H1 (cell line): ENCODE measurements at regions not wholly inside any gene's neighbourhood (a gene's known extent, or its start where the extent isn't known, plus 50 kb on each side); places are given as distances from the start of the nearest gene placed in this dataset.

Experiments
- CTCF ChIA-PET: fragments of 300-600 bp; sonication (Branson Sonifier 250); formaldehyde crosslinking; loops from one replicate; lab custom pipeline; 2021; ENCODE audit not compliant: partially characterized antibody; lab: Charles Lee
- POLR2A ChIA-PET: fragments of 300-600 bp; sonication (Branson Sonifier 250); formaldehyde crosslinking; loops from one replicate; lab custom pipeline; 2021; ENCODE audit warnings: inconsistent platforms; ENCODE audit not compliant: partially characterized antibody; lab: Charles Lee
- DNase-seq, 2 experiments: peaks; one replicate each; pipeline versions ENCODE4 v3.0.0 to v3.0.0-alpha.2; 2010 to 2022; ENCODE audit warnings: low spot score in 2 of 2, low read depth in 1 of 2, mixed read lengths in 1 of 2
- FAIRE-seq: peaks from 2 replicates; lab custom pipeline; 2011; peaks lifted over from hg19 to GRCh38; lab: Jason Lieb, UNC
- H2AFZ ChIP-seq: 2 replicates; pipeline ENCODE4 v1.8.1; 2012; ENCODE audit warnings: low read length, inconsistent platforms
- H2AK5ac ChIP-seq: 2 replicates; pipeline ENCODE4 v1.6.1; 2013; ENCODE audit warnings: low read depth, low read length
- H2BK120ac ChIP-seq: replicated peaks from 2 replicates; pipeline ENCODE3; 2013; ENCODE audit warnings: low read depth, low read length, inconsistent platforms
- H2BK12ac ChIP-seq: 2 replicates; pipeline ENCODE4 v1.6.1; 2013; ENCODE audit warnings: low read depth, low read length
- H2BK15ac ChIP-seq: 2 replicates; pipeline ENCODE4 v1.6.1; 2013; ENCODE audit warnings: low read length
- H2BK20ac ChIP-seq: 2 replicates; pipeline ENCODE4 v1.6.1; 2013; ENCODE audit warnings: low read length
- H2BK5ac ChIP-seq: 2 replicates; pipeline ENCODE4 v1.6.1; 2013; ENCODE audit warnings: low read depth, low read length
- H3K14ac ChIP-seq: 2 replicates; pipeline ENCODE4 v1.6.1; 2013; ENCODE audit warnings: inconsistent platforms; ENCODE audit not compliant: insufficient read length
- H3K18ac ChIP-seq: 2 replicates; pipeline ENCODE4 v1.6.1; 2013; ENCODE audit warnings: low read length; ENCODE audit errors: extremely low read depth
- H3K23ac ChIP-seq: 2 replicates; pipeline ENCODE4 v1.6.1; 2013; ENCODE audit warnings: inconsistent platforms; ENCODE audit not compliant: insufficient read length
- H3K23me2 ChIP-seq: 2 replicates; pipeline ENCODE4 v1.6.1; 2013; ENCODE audit warnings: low read depth, low read length
- H3K27ac ChIP-seq: 2 replicates; pipeline ENCODE4 v1.6.1; 2011; ENCODE audit warnings: low read depth, low read length, inconsistent platforms
- H3K27me3 ChIP-seq, 4 experiments: replicated peaks in 1 of 4; 1 replicate in 1 of 4; 2 replicates in 3 of 4; pipeline versions ENCODE4 v1.6.1 to v1.8.1; 2011 to 2013; ENCODE audit warnings: low read length in 3 of 4, mild to moderate bottlenecking in 3 of 4, inconsistent platforms in 2 of 4, mixed read lengths in 2 of 4, moderate library complexity in 1 of 4; ENCODE audit not compliant: control insufficient read depth in 3 of 4, insufficient read depth in 3 of 4; ENCODE audit errors: extremely low read depth in 1 of 4
- H3K36me3 ChIP-seq, 4 experiments: 2 replicates each; pipeline versions ENCODE4 v1.6.1 to v1.8.1; 2011 to 2013; ENCODE audit warnings: mild to moderate bottlenecking in 4 of 4, low read length in 3 of 4, moderate library complexity in 2 of 4, control low read depth in 1 of 4, inconsistent platforms in 1 of 4; ENCODE audit not compliant: insufficient read depth in 4 of 4, control insufficient read depth in 2 of 4
- H3K4ac ChIP-seq: replicated peaks from 2 replicates; pipeline ENCODE3; 2013; ENCODE audit warnings: low read length, low read depth, mixed read lengths, inconsistent platforms; ENCODE audit not compliant: insufficient read length
- H3K4me1 ChIP-seq, 4 experiments: replicated peaks in 1 of 4; 1 replicate in 1 of 4; 2 replicates in 3 of 4; pipeline versions ENCODE4 v1.6.1 to v1.8.1; 2011 to 2013; ENCODE audit warnings: low read length in 3 of 4, inconsistent platforms in 2 of 4, mixed read lengths in 1 of 4; ENCODE audit not compliant: insufficient read depth in 4 of 4, control insufficient read depth in 3 of 4
- H3K4me2 ChIP-seq, 2 experiments: 2 replicates each; pipeline versions ENCODE4 v1.6.1 to v1.8.1; 2011 to 2013; ENCODE audit warnings: low read depth in 2 of 2, low read length in 2 of 2, control low read depth in 1 of 2, inconsistent platforms in 1 of 2, mild to moderate bottlenecking in 1 of 2; ENCODE audit not compliant: insufficient read depth in 1 of 2
- H3K4me3 ChIP-seq, 4 experiments: fragments of 200-600, 300-600 bp in 1 of 4; sonication (generic), shearing (Covaris generic), sonication (Bioruptor Twin) in 1 of 4; 2 replicates each; pipeline versions ENCODE4 v1.5.1 to v1.8.1; 2011 to 2016; ENCODE audit warnings: low read length in 4 of 4, low read depth in 3 of 4, control low read depth in 2 of 4, inconsistent platforms in 2 of 4, mild to moderate bottlenecking in 2 of 4, mixed read lengths in 1 of 4, moderate library complexity in 1 of 4; ENCODE audit not compliant: insufficient read depth in 2 of 4; ENCODE audit errors: extremely low read depth in 1 of 4
- H3K56ac ChIP-seq: replicated peaks from 2 replicates; pipeline ENCODE3; 2013; ENCODE audit warnings: low read depth, mild to moderate bottlenecking, mixed read lengths, low read length, inconsistent platforms; ENCODE audit not compliant: insufficient read length
- H3K79me1 ChIP-seq: 2 replicates; pipeline ENCODE4 v1.6.1; 2013; ENCODE audit warnings: low read depth, low read length, control low read depth
- H3K79me2 ChIP-seq, 2 experiments: 2 replicates each; pipeline versions ENCODE4 v1.6.1 to v1.8.1; 2012 to 2013; ENCODE audit warnings: low read length in 2 of 2, mild to moderate bottlenecking in 2 of 2, inconsistent platforms in 1 of 2; ENCODE audit not compliant: insufficient read depth in 2 of 2, control insufficient read depth in 1 of 2
- H3K9ac ChIP-seq, 4 experiments: replicated peaks in 1 of 4; 1 replicate in 1 of 4; 2 replicates in 3 of 4; pipeline versions ENCODE4 v1.6.1 to v1.8.1; 2011 to 2013; ENCODE audit warnings: low read depth in 3 of 4, low read length in 3 of 4, control low read depth in 2 of 4, mild to moderate bottlenecking in 2 of 4, moderate library complexity in 2 of 4, inconsistent platforms in 1 of 4; ENCODE audit errors: extremely low read depth in 1 of 4
- H3K9me3 ChIP-seq, 2 experiments: 2 replicates each; pipeline versions ENCODE4 v1.6.1 to v1.8.1; 2012 to 2013; ENCODE audit warnings: mild to moderate bottlenecking in 2 of 2, moderate library complexity in 2 of 2, control low read depth in 1 of 2, inconsistent platforms in 1 of 2, low read depth in 1 of 2, low read length in 1 of 2, mixed read lengths in 1 of 2; ENCODE audit not compliant: insufficient read depth in 2 of 2
- H4K20me1 ChIP-seq, 2 experiments: replicated peaks in 1 of 2; 2 replicates each; pipeline versions ENCODE3 to v1.8.1; 2011 to 2013; ENCODE audit warnings: inconsistent platforms in 2 of 2, low read length in 2 of 2, mild to moderate bottlenecking in 1 of 2; ENCODE audit not compliant: insufficient read depth in 2 of 2, control insufficient read depth in 1 of 2
- H4K5ac ChIP-seq: 2 replicates; pipeline ENCODE4 v1.6.1; 2013; ENCODE audit warnings: low read length, low read depth, mixed read lengths, inconsistent platforms; ENCODE audit not compliant: insufficient read length
- H4K8ac ChIP-seq: 2 replicates; pipeline ENCODE4 v1.8.0; 2013; ENCODE audit warnings: mild to moderate bottlenecking, moderate library complexity, low read length, inconsistent platforms; ENCODE audit not compliant: insufficient read depth; ENCODE audit errors: extremely low read depth
- H4K91ac ChIP-seq: replicated peaks from 2 replicates; pipeline ENCODE3; 2013; ENCODE audit warnings: low read length, mixed read lengths, inconsistent platforms; ENCODE audit not compliant: insufficient read length
- CHD1 ChIP-seq: IDR thresholded peaks from 2 replicates; pipeline ENCODE4 v1.6.1; 2012; ENCODE audit warnings: low read depth, low read length, improper control_type of control experiment
- CTCF ChIP-seq, 3 experiments: IDR thresholded peaks; 1 replicate in 2 of 3; 2 replicates in 1 of 3; pipeline versions ENCODE4 v1.5.1 to v1.6.1; 2011; ENCODE audit warnings: low read length in 3 of 3, mild to moderate bottlenecking in 3 of 3, inconsistent platforms in 2 of 3, low read depth in 1 of 3, moderate library complexity in 1 of 3; ENCODE audit not compliant: insufficient read depth in 1 of 3; ENCODE audit errors: control extremely low read depth in 1 of 3
- EGR1 ChIP-seq: IDR thresholded peaks from 2 replicates; pipeline ENCODE4 v1.6.1; 2011; ENCODE audit warnings: low read depth, low read length, borderline replicate concordance
- HDAC2 ChIP-seq, 2 experiments: fragments of 300-600 bp in 1 of 2; sonication (generic) in 1 of 2; IDR thresholded peaks; 2 replicates each; pipeline ENCODE4 v1.6.1; 2011 to 2012; ENCODE audit warnings: low read depth in 2 of 2, low read length in 2 of 2, mild to moderate bottlenecking in 2 of 2, moderate library complexity in 2 of 2, borderline replicate concordance in 1 of 2, inconsistent platforms in 1 of 2
- HDAC6 ChIP-seq: IDR thresholded peaks from one replicate; pipeline ENCODE4 v1.7.1; 2012; ENCODE audit warnings: low read depth, mild to moderate bottlenecking, inconsistent platforms, low read length, moderate library complexity
- JUN ChIP-seq: IDR thresholded peaks from 2 replicates; pipeline ENCODE4 v1.6.1; 2011; ENCODE audit warnings: low read depth, mild to moderate bottlenecking, improper control_type of control experiment, low read length
- MAFK ChIP-seq: IDR thresholded peaks from 2 replicates; pipeline ENCODE4 v1.6.1; 2012; ENCODE audit warnings: low read depth, mild to moderate bottlenecking, improper control_type of control experiment, low read length
- POLR2A ChIP-seq, 2 experiments: IDR thresholded peaks; 1 replicate in 1 of 2; 2 replicates in 1 of 2; pipeline ENCODE4 v1.6.1; 2011; ENCODE audit warnings: low read depth in 2 of 2, low read length in 2 of 2, mild to moderate bottlenecking in 2 of 2; ENCODE audit errors: control extremely low read depth in 1 of 2
- RBBP5 ChIP-seq: IDR thresholded peaks from 2 replicates; pipeline ENCODE4 v1.7.1; 2012; ENCODE audit warnings: low read depth, mild to moderate bottlenecking, inconsistent platforms, low read length, moderate library complexity, borderline replicate concordance
- RXRA ChIP-seq: IDR thresholded peaks from 2 replicates; pipeline ENCODE4 v1.6.1; 2011; ENCODE audit warnings: low read depth, mild to moderate bottlenecking, low read length, moderate library complexity; ENCODE audit not compliant: insufficient read depth
- SIN3A ChIP-seq, 2 experiments: IDR thresholded peaks in 1 of 2; conservative IDR thresholded peaks in 1 of 2; 2 replicates each; pipeline ENCODE4 v1.6.1; 2011 to 2012; ENCODE audit warnings: low read length in 2 of 2, improper control_type of control experiment in 1 of 2, low read depth in 1 of 2, mild to moderate bottlenecking in 1 of 2
- TEAD4 ChIP-seq: IDR thresholded peaks from 2 replicates; pipeline ENCODE4 v1.6.1; 2012; ENCODE audit warnings: low read depth, low read length, inconsistent platforms, mixed read lengths
- YY1 ChIP-seq: IDR thresholded peaks from 2 replicates; pipeline ENCODE4 v1.6.1; 2011; ENCODE audit warnings: low read depth, mild to moderate bottlenecking, low read length
- WGBS, 2 experiments: shearing (Covaris generic) in 1 of 2; methylation state at CpG; one replicate each; pipeline versions ENCODE4 v1.1.6 to v1.1.7; 2013 to 2015; ENCODE audit warnings: low lambda C conversion rate in 2 of 2, mixed read lengths in 2 of 2, inconsistent platforms in 1 of 2, low coverage in 1 of 2, missing lambda C conversion rate in 1 of 2; ENCODE audit not compliant: insufficient replicate concordance in 2 of 2, insufficient coverage in 1 of 2, insufficient read length in 1 of 2; ENCODE audit errors: extremely low coverage in 1 of 2, missing lambda C conversion rate in 1 of 2; 5-methylcytosine and 5-hydroxymethylcytosine counted together

GRCh38 chr17:52696362-52696761 lies 537.8 kb upstream of the CA10 start:
- Histone ChIP-seq H3K23ac (no peak overlapping the region), H2BK12ac (no peak overlapping the region), H3K9ac (no peak overlapping the region), H4K91ac (no peak overlapping the region), H3K27ac (no peak overlapping the region), H4K20me1 (no peaks in the 10 kb centered on the region), H3K9me3 (no peaks in the 10 kb centered on the region), H3K79me2 (no peaks in the 10 kb centered on the region), H2AFZ (no peak overlapping the region), H2BK120ac (no peak overlapping the region), H3K27me3 (no peaks in the 10 kb centered on the region), H3K4me1 (no peaks in the 10 kb centered on the region), H3K23me2 (no peaks in the 10 kb centered on the region; the same call in 1 of the 2 replicates), H4K5ac (no peak overlapping the region), H3K36me3 (no peaks in the 10 kb centered on the region), H2AK5ac (no peak overlapping the region), H3K4me2 (no peak overlapping the region), H2BK5ac (no peak overlapping the region), H3K79me1 (no peaks in the 10 kb centered on the region), H3K4me3 (no peak overlapping the region), H2BK15ac (no peak overlapping the region), H3K18ac (no peak overlapping the region), H2BK20ac (no peak overlapping the region), H3K56ac (no peak overlapping the region), H3K14ac (no peak overlapping the region), H4K8ac (no peak overlapping the region), H3K4ac (no peak overlapping the region)
- 92% methylated on average over 3 of the region's 3 CpGs; no CpG with 5 or more reads in 1 of the 2 experiments for WGBS, 2 experiments
- DNase-seq, result no peak
- ChIA-PET POLR2A (no interaction called here), CTCF (no interaction called here)
- no peak for FAIRE-seq
- TF ChIP-seq HDAC6 (no peak), YY1 (no peak), POLR2A (IDR thresholded peaks at IDR 0.05; ENCODE audit: control extremely low read depth in 1 of 2, low read depth in 2 of 2, low read length in 2 of 2) (no peak), RBBP5 (no peak), CHD1 (no peak), CTCF (IDR thresholded peaks at IDR 0.05; ENCODE audit: control extremely low read depth in 1 of 3, insufficient read depth in 1 of 3, low read depth in 1 of 3, low read length in 3 of 3) (no peak), EGR1 (no peak), SIN3A (conservative IDR thresholded peaks at IDR 0.05 in 1 of 2, IDR thresholded peaks at IDR 0.05 in 1 of 2; ENCODE audit: low read depth in 1 of 2, low read length in 2 of 2) (no peak), RXRA (no peak), JUN (no peak), MAFK (no peak), TEAD4 (no peak), HDAC2 (IDR thresholded peaks at IDR 0.05; ENCODE audit: borderline replicate concordance in 1 of 2, low read depth in 2 of 2, low read length in 2 of 2) (no peak)
